ENCODE measurements at regions not wholly inside any gene's neighbourhood (a gene's known extent, or its start where the extent isn't known, plus 50 kb on each side); places are given as distances from the start of the nearest gene placed in this dataset.

- TF ChIP-seq POLR2A (IDR thresholded peaks at IDR 0.05) (no peak), CTCF (IDR thresholded peaks at IDR 0.05) (no peak)
Measured at GRCh38 chr1:208525417-208525816, 281.2 kb upstream of the PLXNA2 start.

All from lower leg skin (tissue), 3 donors.